ENCODE measurements at regions not wholly inside any gene's neighbourhood (a gene's known extent, or its start where the extent isn't known, plus 50 kb on each side); places are given as distances from the start of the nearest gene placed in this dataset.

DNA sequence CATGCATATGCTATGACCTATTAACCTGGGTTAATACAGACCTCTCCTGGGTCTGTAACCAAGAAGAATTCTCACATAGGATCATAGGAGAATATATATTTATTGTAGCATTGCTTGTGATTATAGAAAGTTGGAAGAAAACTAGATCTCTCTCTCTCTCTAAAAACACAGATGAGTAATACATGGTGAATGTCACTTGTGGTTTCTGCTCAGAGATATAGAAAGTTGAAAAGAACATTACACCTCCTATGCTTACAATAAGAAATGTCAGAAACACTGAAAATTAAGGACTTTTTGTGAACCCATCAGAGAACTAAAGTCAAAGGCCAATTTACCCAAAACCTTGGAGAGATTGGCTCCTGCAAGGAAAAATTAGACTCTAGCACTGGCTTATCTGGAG, 1389.5 kb downstream of the FAM133A start:
- Histone ChIP-seq H3K27me3 (ENCODE audit: control insufficient read depth, insufficient read depth, low read length) (no peaks in the 10 kb centered on the region), H3K4me3 (ENCODE audit: low read length in 3 of 3) (no peak overlapping the region), H3K9me3 (ENCODE audit: control insufficient read depth in 2 of 3, insufficient read depth in 1 of 3, low read length in 3 of 3) (no peaks in the 10 kb centered on the region), H3K36me3 (ENCODE audit: control insufficient read depth in 2 of 3, insufficient read depth in 3 of 3, low read length in 3 of 3) (no peaks in the 10 kb centered on the region), H3K9ac (ENCODE audit: low read length in 3 of 3) (no peak overlapping the region), H3K4me1 (ENCODE audit: control insufficient read depth in 2 of 3, insufficient read depth in 2 of 3, low read depth in 1 of 3, low read length in 3 of 3) (no peaks in the 10 kb centered on the region), H3K27ac (ENCODE audit: low read depth in 2 of 2, low read length in 2 of 2) (no peak overlapping the region)
- TF ChIP-seq CTCF (IDR thresholded peaks at IDR 0.05; ENCODE audit: borderline replicate concordance, extremely low read depth, insufficient read depth), result no peak
- intact Hi-C loops (cut with DNase I), result no loop called here
- DNase-seq (no peak), FAIRE-seq (no peak)

DNA sequence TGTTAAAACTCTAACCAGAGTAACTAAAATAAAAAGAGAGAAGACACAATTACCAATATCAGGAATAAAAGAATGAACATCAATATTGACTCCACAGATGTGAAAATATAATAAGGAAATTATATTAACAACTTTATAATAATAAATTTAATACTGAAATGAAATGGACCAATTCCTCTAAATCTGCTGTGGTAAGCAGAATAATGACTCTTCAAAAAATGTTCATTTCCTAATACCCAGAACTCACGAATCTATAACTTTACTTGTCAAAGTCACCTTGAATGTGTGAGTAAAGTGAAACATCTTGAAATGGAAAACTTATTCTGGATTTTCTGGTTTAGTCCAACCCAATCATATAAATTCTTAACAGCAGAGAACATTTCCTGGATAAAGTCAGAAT, 1391.1 kb downstream of the FAM133A start:
- DNase-seq (no peak), FAIRE-seq (no peak)
- no peak overlapping the region for H3K27ac ChIP-seq (ENCODE audit: low read depth in 2 of 2, low read length in 2 of 2)
- H3K36me3 ChIP-seq (ENCODE audit: control insufficient read depth in 2 of 3, insufficient read depth in 3 of 3, low read length in 3 of 3), result no peaks in the 10 kb centered on the region
- intact Hi-C loops (cut with DNase I), result no loop called here
- TF ChIP-seq CTCF (IDR thresholded peaks at IDR 0.05; ENCODE audit: borderline replicate concordance, extremely low read depth, insufficient read depth), result no peak
- no peaks in the 10 kb centered on the region for H3K4me1 ChIP-seq (ENCODE audit: control insufficient read depth in 2 of 3, insufficient read depth in 2 of 3, low read depth in 1 of 3, low read length in 3 of 3)
- no peaks in the 10 kb centered on the region for H3K9me3 ChIP-seq (ENCODE audit: control insufficient read depth in 2 of 3, insufficient read depth in 1 of 3, low read length in 3 of 3)
- no peak overlapping the region for H3K9ac ChIP-seq (ENCODE audit: low read length in 3 of 3)
- no peaks in the 10 kb centered on the region for H3K27me3 ChIP-seq (ENCODE audit: control insufficient read depth, insufficient read depth, low read length)
- H3K4me3 ChIP-seq (ENCODE audit: low read length in 3 of 3), result no peak overlapping the region

DNA sequence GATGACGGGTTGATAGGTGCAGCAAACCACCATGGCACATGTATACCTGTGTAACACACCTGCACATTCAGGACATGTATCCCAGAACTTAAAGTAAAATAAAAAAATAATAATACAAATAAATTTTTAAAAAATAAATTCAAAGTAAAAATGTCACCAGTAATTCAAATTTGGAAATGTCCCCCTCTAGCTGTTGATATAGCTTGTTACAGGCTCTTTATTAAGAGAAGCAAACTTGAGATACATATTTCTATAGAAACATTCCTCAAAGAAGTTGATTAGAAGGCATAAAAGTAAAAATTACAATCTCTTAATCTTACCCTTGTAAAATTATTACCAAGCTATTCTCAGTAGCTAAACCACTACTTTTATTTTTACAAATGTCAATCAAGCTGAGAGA, 1397.0 kb downstream of the FAM133A start:
- H3K4me3 ChIP-seq (ENCODE audit: low read length in 3 of 3), result no peak overlapping the region
- no peaks in the 10 kb centered on the region for H3K36me3 ChIP-seq (ENCODE audit: control insufficient read depth in 2 of 3, insufficient read depth in 3 of 3, low read length in 3 of 3)
- no peak overlapping the region for H3K9ac ChIP-seq (ENCODE audit: low read length in 3 of 3)
- DNase-seq (no peak), FAIRE-seq (no peak)
- intact Hi-C loops (cut with DNase I), result no loop called here
- no peaks in the 10 kb centered on the region for H3K4me1 ChIP-seq (ENCODE audit: control insufficient read depth in 2 of 3, insufficient read depth in 2 of 3, low read depth in 1 of 3, low read length in 3 of 3)
- TF ChIP-seq CTCF (IDR thresholded peaks at IDR 0.05; ENCODE audit: borderline replicate concordance, extremely low read depth, insufficient read depth), result no peak
- no peaks in the 10 kb centered on the region for H3K27me3 ChIP-seq (ENCODE audit: control insufficient read depth, insufficient read depth, low read length)
- H3K27ac ChIP-seq (ENCODE audit: low read depth in 2 of 2, low read length in 2 of 2), result no peak overlapping the region
- H3K9me3 ChIP-seq (ENCODE audit: control insufficient read depth in 2 of 3, insufficient read depth in 1 of 3, low read length in 3 of 3), result no peaks in the 10 kb centered on the region

DNA sequence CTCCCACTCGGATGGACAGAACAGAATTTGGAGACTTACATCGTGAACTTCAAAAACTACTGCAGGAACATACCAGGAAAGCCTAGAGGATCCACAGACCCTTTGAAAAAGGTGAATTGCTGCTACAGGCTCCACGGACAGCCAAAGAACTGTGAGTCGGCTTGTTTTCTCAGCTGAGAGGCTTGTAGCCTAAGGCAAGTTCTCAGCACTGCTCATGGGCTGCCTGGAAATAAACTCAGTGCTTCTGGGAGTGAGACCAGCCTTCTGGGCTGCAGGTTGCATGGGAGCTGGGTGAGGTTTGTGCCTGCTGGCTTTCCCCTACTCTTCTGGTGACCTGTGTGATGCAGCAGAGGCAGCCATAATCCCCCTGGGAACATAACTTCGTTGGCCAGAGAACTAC, 1397.6 kb downstream of the FAM133A start:
- no peaks in the 10 kb centered on the region for H3K9me3 ChIP-seq (ENCODE audit: control insufficient read depth in 2 of 3, insufficient read depth in 1 of 3, low read length in 3 of 3)
- H3K4me1 ChIP-seq (ENCODE audit: control insufficient read depth in 2 of 3, insufficient read depth in 2 of 3, low read depth in 1 of 3, low read length in 3 of 3), result no peaks in the 10 kb centered on the region
- FAIRE-seq, result no peak
- intact Hi-C loops (cut with DNase I), result no loop called here
- H3K9ac ChIP-seq (ENCODE audit: low read length in 3 of 3), result no peak overlapping the region
- no peak overlapping the region for H3K4me3 ChIP-seq (ENCODE audit: low read length in 3 of 3)
- no peaks in the 10 kb centered on the region for H3K36me3 ChIP-seq (ENCODE audit: control insufficient read depth in 2 of 3, insufficient read depth in 3 of 3, low read length in 3 of 3)
- DNase-seq, result no peak
- H3K27me3 ChIP-seq (ENCODE audit: control insufficient read depth, insufficient read depth, low read length), result no peaks in the 10 kb centered on the region
- no peak overlapping the region for H3K27ac ChIP-seq (ENCODE audit: low read depth in 2 of 2, low read length in 2 of 2)
- no peak for TF ChIP-seq CTCF (IDR thresholded peaks at IDR 0.05; ENCODE audit: borderline replicate concordance, extremely low read depth, insufficient read depth)
